Activated T-cell treated with anti-CD3 and anti-CD28 coated beads, Interleukin-2, amount 50 U/mL, for 4 hours (primary cell): ENCODE measurements at regions not wholly inside any gene's neighbourhood (a gene's known extent, or its start where the extent isn't known, plus 50 kb on each side); places are given as distances from the start of the nearest gene placed in this dataset.
A peak's percentile ranks its signal among the peaks of the same experiment; 100 is the strongest.

Source experiments
- ATAC-seq, 2 donors: fragments of 200-7000 bp; cut with Tn5 transposase; one replicate each; pipeline ENCODE4 v1.10.0; 2021
- DNase-seq: peaks from one replicate; pipeline ENCODE4 v3.0.0-alpha.2; 2020
- H3K27me3 Mint-ChIP-seq: one replicate; pipeline ENCODE4 v1.8.0; 2021; ENCODE audit warnings: low read depth, mixed read lengths
- H3K36me3 Mint-ChIP-seq: one replicate; pipeline ENCODE4 v1.8.0; 2022; ENCODE audit warnings: mixed read lengths; ENCODE audit not compliant: insufficient read depth
- H3K4me1 Mint-ChIP-seq: one replicate; pipeline ENCODE4 v1.8.0; 2021; ENCODE audit warnings: low read depth, mixed read lengths
- H3K4me3 Mint-ChIP-seq: one replicate; pipeline ENCODE4 v1.8.0; 2021; ENCODE audit warnings: mild to moderate bottlenecking, moderate library complexity, mixed read lengths
- H3K9me3 Mint-ChIP-seq: one replicate; pipeline ENCODE4 v1.8.0; 2021; ENCODE audit warnings: mixed read lengths

GRCh38 chr7:125122173-125122572 lies 192.5 kb upstream of the POT1 start:
- Mint-ChIP-seq H3K4me1 (no peaks in the 10 kb centered on the region), H3K4me3 (no peak overlapping the region), H3K27me3 (no peaks in the 10 kb centered on the region), H3K36me3 (no peaks in the 10 kb centered on the region), H3K9me3 (no peaks in the 10 kb centered on the region)
- ATAC-seq (no peak), DNase-seq (no peak)

GRCh38 chr7:125119559-125120115 lies 190.0 kb upstream of the POT1 start:
- Mint-ChIP-seq H3K4me1 (no peaks in the 10 kb centered on the region), H3K36me3 (no peaks in the 10 kb centered on the region), H3K4me3 (no peak overlapping the region), H3K27me3 (no peaks in the 10 kb centered on the region), H3K9me3 (no peaks in the 10 kb centered on the region)
- DNase-seq (no peak), ATAC-seq (no peak)

GRCh38 chr7:125118444-125118843 lies 188.8 kb upstream of the POT1 start:
- H3K4me1 Mint-ChIP-seq: no peaks in the 10 kb centered on the region
- H3K27me3 Mint-ChIP-seq: no peaks in the 10 kb centered on the region
- no peak overlapping the region for H3K4me3 Mint-ChIP-seq
- no peaks in the 10 kb centered on the region for H3K9me3 Mint-ChIP-seq
- DNase-seq (no peak), ATAC-seq (no peak)
- H3K36me3 Mint-ChIP-seq: no peaks in the 10 kb centered on the region

- Mint-ChIP-seq H3K4me3 (no peak overlapping the region), H3K4me1 (no peaks in the 10 kb centered on the region), H3K36me3 (no peaks in the 10 kb centered on the region), H3K27me3 (no peaks in the 10 kb centered on the region), H3K9me3 (peaks cover 13% of the 10 kb centered on the region)
- DNase-seq (no peak), ATAC-seq (no peak)
Measured at GRCh38 chr7:125112850-125113249, 183.2 kb upstream of the POT1 start.

GRCh38 chr7:125099519-125099918 lies 169.9 kb upstream of the POT1 start:
- H3K27me3 Mint-ChIP-seq: no peaks in the 10 kb centered on the region
- peaks cover 4% of the 10 kb centered on the region for H3K9me3 Mint-ChIP-seq
- ATAC-seq (no peak), DNase-seq (no peak)
- H3K36me3 Mint-ChIP-seq: no peaks in the 10 kb centered on the region
- no peak overlapping the region for H3K4me3 Mint-ChIP-seq
- H3K4me1 Mint-ChIP-seq: no peaks in the 10 kb centered on the region

GRCh38 chr7:125098377-125098970 lies 168.8 kb upstream of the POT1 start:
- DNase-seq (no peak), ATAC-seq (no peak)
- Mint-ChIP-seq H3K27me3 (no peaks in the 10 kb centered on the region), H3K4me1 (no peaks in the 10 kb centered on the region), H3K36me3 (no peaks in the 10 kb centered on the region), H3K9me3 (peaks cover 3% of the 10 kb centered on the region), H3K4me3 (no peak overlapping the region)

GRCh38 chr7:125090596-125090995 lies 161.0 kb upstream of the POT1 start:
- no peak overlapping the region for H3K4me3 Mint-ChIP-seq
- no peaks in the 10 kb centered on the region for H3K4me1 Mint-ChIP-seq
- H3K36me3 Mint-ChIP-seq: no peaks in the 10 kb centered on the region
- no peak for ATAC-seq
- H3K27me3 Mint-ChIP-seq: no peaks in the 10 kb centered on the region
- H3K9me3 Mint-ChIP-seq: no peaks in the 10 kb centered on the region
- DNase-seq: no peak

- H3K36me3 Mint-ChIP-seq: no peaks in the 10 kb centered on the region
- DNase-seq: no peak
- no peaks in the 10 kb centered on the region for H3K27me3 Mint-ChIP-seq
- no peaks in the 10 kb centered on the region for H3K4me1 Mint-ChIP-seq
- no peak for ATAC-seq
- H3K4me3 Mint-ChIP-seq: no peak overlapping the region
- no peaks in the 10 kb centered on the region for H3K9me3 Mint-ChIP-seq
Measured at GRCh38 chr7:125089171-125089570, 159.5 kb upstream of the POT1 start.

GRCh38 chr7:125088555-125088954 lies 158.9 kb upstream of the POT1 start:
- ATAC-seq: no peak
- no peak for DNase-seq
- Mint-ChIP-seq H3K36me3 (no peaks in the 10 kb centered on the region), H3K9me3 (no peaks in the 10 kb centered on the region), H3K4me1 (no peaks in the 10 kb centered on the region), H3K4me3 (no peak overlapping the region), H3K27me3 (no peaks in the 10 kb centered on the region)

GRCh38 chr7:125085084-125085483 lies 155.5 kb upstream of the POT1 start:
- Mint-ChIP-seq H3K27me3 (no peaks in the 10 kb centered on the region), H3K36me3 (no peaks in the 10 kb centered on the region), H3K9me3 (no peaks in the 10 kb centered on the region), H3K4me3 (no peak overlapping the region), H3K4me1 (no peaks in the 10 kb centered on the region)
- DNase-seq (no peak), ATAC-seq (no peak)

GRCh38 chr7:125084196-125084595 lies 154.6 kb upstream of the POT1 start:
- Mint-ChIP-seq H3K4me1 (no peaks in the 10 kb centered on the region), H3K4me3 (no peak overlapping the region), H3K36me3 (no peaks in the 10 kb centered on the region), H3K9me3 (no peaks in the 10 kb centered on the region), H3K27me3 (no peaks in the 10 kb centered on the region)
- DNase-seq: no peak
- ATAC-seq: no peak

- Mint-ChIP-seq H3K27me3 (no peaks in the 10 kb centered on the region), H3K9me3 (peaks cover 5% of the 10 kb centered on the region), H3K4me1 (no peaks in the 10 kb centered on the region), H3K4me3 (no peak overlapping the region), H3K36me3 (no peaks in the 10 kb centered on the region)
- ATAC-seq (no peak), DNase-seq (no peak)
Measured at GRCh38 chr7:125074141-125074540, 144.5 kb upstream of the POT1 start.

GRCh38 chr7:125065546-125065945 lies 135.9 kb upstream of the POT1 start:
- no peak for ATAC-seq

GRCh38 chr7:125065001-125065400 lies 135.4 kb upstream of the POT1 start:
- ATAC-seq (no peak), DNase-seq (no peak)
- Mint-ChIP-seq H3K36me3 (no peaks in the 10 kb centered on the region), H3K4me1 (no peaks in the 10 kb centered on the region), H3K4me3 (no peak overlapping the region), H3K27me3 (no peaks in the 10 kb centered on the region), H3K9me3 (no peaks in the 10 kb centered on the region)

More at GRCh38 chr7:125065546-125065945, 135.9 kb upstream of the POT1 start:
- Mint-ChIP-seq H3K27me3 (no peaks in the 10 kb centered on the region), H3K4me3 (no peak overlapping the region), H3K9me3 (no peaks in the 10 kb centered on the region), H3K36me3 (no peaks in the 10 kb centered on the region), H3K4me1 (no peaks in the 10 kb centered on the region)
- DNase-seq: no peak

- H3K4me3 Mint-ChIP-seq: no peak overlapping the region
- H3K27me3 Mint-ChIP-seq: no peaks in the 10 kb centered on the region
- peak in 1 of 2 donors; percentile 51 for ATAC-seq
- H3K9me3 Mint-ChIP-seq: no peaks in the 10 kb centered on the region
- no peaks in the 10 kb centered on the region for H3K4me1 Mint-ChIP-seq
- H3K36me3 Mint-ChIP-seq: no peaks in the 10 kb centered on the region
- no peak for DNase-seq
Measured at GRCh38 chr7:125061776-125062397, 132.3 kb upstream of the POT1 start.
